Suprapubic skin (tissue), 3 donors: ENCODE measurements at regions not wholly inside any gene's neighbourhood (a gene's known extent, or its start where the extent isn't known, plus 50 kb on each side); places are given as distances from the start of the nearest gene placed in this dataset.

Experiments
- POLR2AphosphoS5 ChIP-seq, 3 donors: sonication (generic); formaldehyde crosslinking; IDR thresholded peaks; one replicate each; pipeline ENCODE4 v1.6.1; 2017; ENCODE audit warnings: antibody characterized with exemption in 3 of 3
- TF ChIP-seq, protein P1 (sequence below), 2 donors: fragments of 200-600 bp in 1 of 2; fragments of 450-650 bp in 1 of 2; sonication (generic) in 1 of 2; IDR thresholded peaks; one replicate each; pipeline ENCODE4 v1.5.1; 2016 to 2019; ENCODE audit warnings: antibody characterized with exemption in 2 of 2, mild to moderate bottlenecking in 1 of 2, moderate library complexity in 1 of 2

DNA sequence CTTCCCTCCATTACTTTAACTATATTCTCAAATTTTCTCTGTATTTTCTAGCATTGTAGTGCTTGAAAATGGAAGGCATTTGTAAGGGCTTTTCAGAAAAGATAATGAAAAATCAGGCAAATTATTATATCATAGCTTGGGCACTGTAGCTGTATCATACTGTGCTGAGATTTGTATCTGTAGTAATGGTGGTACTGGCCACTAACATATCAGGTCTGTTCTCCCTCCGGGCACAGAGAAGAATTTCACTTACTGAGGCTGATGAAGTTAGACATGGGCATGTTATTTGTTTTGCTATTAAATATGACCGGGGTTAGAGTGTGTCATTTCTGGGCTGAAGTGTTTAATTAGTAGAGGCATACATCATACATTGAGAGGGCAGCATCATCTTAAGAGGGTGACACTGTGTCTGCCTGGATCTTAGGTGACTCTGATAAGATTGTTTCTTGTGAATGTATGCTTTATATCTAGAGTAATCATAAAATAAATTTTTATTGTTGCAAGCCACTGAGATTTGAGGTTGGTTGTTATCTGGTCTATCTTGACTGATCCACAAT, 1395.9 kb downstream of the EPHA7 start:
- TF ChIP-seq, protein P1, sequence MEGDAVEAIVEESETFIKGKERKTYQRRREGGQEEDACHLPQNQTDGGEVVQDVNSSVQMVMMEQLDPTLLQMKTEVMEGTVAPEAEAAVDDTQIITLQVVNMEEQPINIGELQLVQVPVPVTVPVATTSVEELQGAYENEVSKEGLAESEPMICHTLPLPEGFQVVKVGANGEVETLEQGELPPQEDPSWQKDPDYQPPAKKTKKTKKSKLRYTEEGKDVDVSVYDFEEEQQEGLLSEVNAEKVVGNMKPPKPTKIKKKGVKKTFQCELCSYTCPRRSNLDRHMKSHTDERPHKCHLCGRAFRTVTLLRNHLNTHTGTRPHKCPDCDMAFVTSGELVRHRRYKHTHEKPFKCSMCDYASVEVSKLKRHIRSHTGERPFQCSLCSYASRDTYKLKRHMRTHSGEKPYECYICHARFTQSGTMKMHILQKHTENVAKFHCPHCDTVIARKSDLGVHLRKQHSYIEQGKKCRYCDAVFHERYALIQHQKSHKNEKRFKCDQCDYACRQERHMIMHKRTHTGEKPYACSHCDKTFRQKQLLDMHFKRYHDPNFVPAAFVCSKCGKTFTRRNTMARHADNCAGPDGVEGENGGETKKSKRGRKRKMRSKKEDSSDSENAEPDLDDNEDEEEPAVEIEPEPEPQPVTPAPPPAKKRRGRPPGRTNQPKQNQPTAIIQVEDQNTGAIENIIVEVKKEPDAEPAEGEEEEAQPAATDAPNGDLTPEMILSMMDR (IDR thresholded peaks at IDR 0.05) = no peak
- TF ChIP-seq POLR2AphosphoS5 (IDR thresholded peaks at IDR 0.05) = no peak
